Fibroblast of the aortic adventitia (primary cell): ENCODE measurements at regions not wholly inside any gene's neighbourhood (a gene's known extent, or its start where the extent isn't known, plus 50 kb on each side); places are given as distances from the start of the nearest gene placed in this dataset.

Experiments used
- DNase-seq: peaks from one replicate; pipeline ENCODE4 v3.0.0-alpha.2; 2010; ENCODE audit warnings: low read depth
- H3K4me3 ChIP-seq: 2 replicates; pipeline ENCODE4 v1.5.1; 2011; ENCODE audit warnings: low read depth, mild to moderate bottlenecking, control low read depth, low read length, moderate library complexity
- TF ChIP-seq, protein P1 (sequence below): IDR thresholded peaks from 2 replicates; pipeline ENCODE4 v1.5.1; 2011; ENCODE audit warnings: mild to moderate bottlenecking, low read length, control low read depth, inconsistent platforms; ENCODE audit not compliant: insufficient read depth

DNA sequence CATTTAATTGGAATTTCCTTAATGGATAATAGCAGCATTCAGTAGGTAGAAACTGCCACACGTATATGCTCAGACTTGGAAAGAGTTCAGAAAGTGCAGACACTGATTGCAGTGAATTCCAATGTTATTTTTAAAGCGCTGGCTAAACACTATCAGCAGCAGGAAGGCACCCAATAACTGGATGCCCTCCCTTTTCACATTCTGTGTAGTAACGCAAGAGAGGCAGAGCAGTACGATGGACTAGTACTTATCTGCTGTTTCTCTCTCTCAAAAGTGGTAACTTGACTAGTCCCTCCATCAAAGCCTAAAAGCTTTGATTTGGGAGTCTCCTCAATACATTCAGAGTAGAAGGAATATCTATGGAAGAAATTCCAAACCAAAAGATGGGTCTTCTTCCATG is 791.0 kb downstream of the TMTC2 start:
- TF ChIP-seq, protein P1, sequence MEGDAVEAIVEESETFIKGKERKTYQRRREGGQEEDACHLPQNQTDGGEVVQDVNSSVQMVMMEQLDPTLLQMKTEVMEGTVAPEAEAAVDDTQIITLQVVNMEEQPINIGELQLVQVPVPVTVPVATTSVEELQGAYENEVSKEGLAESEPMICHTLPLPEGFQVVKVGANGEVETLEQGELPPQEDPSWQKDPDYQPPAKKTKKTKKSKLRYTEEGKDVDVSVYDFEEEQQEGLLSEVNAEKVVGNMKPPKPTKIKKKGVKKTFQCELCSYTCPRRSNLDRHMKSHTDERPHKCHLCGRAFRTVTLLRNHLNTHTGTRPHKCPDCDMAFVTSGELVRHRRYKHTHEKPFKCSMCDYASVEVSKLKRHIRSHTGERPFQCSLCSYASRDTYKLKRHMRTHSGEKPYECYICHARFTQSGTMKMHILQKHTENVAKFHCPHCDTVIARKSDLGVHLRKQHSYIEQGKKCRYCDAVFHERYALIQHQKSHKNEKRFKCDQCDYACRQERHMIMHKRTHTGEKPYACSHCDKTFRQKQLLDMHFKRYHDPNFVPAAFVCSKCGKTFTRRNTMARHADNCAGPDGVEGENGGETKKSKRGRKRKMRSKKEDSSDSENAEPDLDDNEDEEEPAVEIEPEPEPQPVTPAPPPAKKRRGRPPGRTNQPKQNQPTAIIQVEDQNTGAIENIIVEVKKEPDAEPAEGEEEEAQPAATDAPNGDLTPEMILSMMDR: no peak

DNA sequence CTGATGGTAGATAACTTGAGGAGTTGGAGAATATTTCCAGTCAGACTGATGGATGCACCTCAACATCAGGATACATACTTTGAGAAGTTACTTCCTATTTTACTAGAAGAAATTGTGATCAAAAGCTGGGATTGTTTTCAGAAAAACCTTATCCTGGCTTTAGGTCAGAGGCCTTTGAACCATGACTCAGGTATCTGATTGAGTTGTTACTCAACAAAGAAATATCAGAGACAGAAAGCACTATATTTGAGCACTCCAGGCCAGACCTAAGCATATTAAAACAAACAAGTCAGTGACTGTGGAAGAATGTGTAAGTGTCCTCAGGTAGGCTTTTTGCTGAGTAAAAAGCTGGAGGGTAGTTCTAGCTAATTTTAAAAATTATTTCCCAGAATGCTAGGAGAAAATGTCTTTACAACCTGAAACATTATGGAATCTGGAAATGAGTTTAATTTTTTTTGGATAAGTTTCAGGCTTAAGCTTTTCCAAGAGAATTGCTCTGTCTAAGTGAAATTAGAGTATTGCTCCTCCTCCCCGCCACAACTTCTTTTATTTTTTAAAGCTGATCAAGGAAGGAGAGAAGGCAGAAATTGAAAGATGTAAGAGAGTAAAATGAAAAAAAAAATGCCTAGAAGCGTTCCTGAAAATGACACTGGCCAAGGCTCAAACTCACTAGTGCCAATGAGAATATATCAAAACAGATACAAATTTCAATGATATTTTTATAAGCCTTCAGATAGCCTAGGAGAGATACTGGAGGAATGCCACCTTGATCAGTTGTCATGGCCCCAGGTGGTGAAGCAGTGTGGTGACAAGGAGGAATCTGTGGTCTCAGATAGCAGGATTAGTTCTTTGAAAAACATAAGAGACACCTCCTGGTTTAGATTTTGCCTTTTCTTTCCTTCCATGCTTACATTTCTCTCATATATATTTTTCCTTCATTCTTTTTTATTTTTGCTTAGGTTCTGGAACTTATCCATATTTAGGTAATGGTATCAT is 790.3 kb downstream of the TMTC2 start:
- no peak for DNase-seq
- no peak overlapping the region for H3K4me3 ChIP-seq
- TF ChIP-seq, protein P1: no peak

More for the DNA sequence above, 791.0 kb downstream of the TMTC2 start:
- no peak for DNase-seq
- H3K4me3 ChIP-seq: no peak overlapping the region

DNA sequence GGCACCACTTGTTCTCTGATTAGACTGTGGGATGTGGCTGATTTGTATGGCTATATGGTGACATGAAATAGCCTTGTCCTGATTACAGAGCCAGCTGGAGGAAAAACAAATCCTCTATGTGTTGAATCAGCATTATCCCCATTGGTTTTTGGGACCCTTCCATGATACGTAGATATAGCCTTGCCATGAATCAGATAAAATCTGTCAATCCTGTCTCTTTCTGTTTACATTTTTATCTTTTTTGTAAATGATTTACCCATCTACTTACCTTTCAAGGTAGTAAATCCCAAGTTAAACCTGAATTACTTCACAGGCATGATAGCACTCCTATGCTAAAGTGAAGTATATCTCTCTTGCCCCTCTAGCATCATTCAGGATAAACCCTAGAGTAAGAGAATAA is 789.3 kb downstream of the TMTC2 start:
- DNase-seq: no peak
- H3K4me3 ChIP-seq: no peak overlapping the region
- TF ChIP-seq, protein P1: no peak

DNA sequence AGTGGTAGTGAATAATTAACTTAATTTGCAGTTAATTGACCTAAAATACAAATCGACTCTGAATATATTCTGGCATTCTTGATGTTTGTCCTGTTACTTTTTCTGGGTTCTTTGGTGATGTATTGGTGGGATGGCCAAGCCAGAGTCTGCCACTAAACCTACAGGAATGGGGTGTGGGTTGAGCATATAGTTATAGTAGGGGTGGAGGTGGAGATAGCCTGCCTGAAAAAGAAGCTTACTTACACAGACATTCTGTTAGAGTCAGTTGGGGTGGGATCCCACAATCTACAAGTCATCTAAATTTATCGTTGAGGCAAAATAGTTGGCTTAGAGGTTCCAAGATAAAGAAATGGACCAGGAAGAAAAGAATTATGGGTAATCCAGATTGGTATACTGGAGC is 787.7 kb downstream of the TMTC2 start:
- no peak for DNase-seq
- TF ChIP-seq, protein P1: no peak

DNA sequence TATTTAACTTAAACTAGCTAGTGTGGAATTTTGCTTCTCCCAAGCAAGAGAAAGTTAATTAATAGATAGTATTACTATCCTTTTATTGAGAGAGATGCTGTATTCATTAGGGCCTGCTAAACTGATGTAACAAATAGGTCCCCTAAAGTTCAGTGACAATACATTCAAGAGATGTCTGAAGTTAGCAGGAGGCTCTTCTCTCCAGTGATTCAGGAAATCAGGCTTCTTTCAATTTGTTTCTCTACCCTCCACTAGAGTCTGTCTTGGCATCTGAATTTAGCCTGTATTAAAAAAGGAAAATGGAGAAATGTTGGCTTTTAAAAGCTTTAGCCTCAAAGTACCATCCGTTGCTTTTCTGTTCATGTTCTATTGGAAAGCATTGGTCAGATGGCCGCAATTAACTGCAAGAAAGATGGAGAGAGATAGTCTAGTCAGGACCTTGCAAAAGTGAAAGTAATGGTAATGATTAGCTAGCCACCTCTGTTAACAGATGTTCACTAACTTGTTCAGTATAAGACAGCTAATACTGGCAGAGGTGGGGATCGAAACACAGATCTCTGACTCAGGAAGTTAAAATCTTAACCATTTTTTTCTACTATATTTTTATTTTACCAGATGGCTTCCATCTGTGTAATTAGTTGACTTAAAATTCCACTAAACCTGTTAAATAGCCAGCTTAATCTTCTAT is 786.8 kb downstream of the TMTC2 start:
- DNase-seq: no peak
- TF ChIP-seq, protein P1: no peak
- H3K4me3 ChIP-seq: no peak overlapping the region

More for the DNA sequence above, 787.7 kb downstream of the TMTC2 start:
- H3K4me3 ChIP-seq: no peak overlapping the region

DNA sequence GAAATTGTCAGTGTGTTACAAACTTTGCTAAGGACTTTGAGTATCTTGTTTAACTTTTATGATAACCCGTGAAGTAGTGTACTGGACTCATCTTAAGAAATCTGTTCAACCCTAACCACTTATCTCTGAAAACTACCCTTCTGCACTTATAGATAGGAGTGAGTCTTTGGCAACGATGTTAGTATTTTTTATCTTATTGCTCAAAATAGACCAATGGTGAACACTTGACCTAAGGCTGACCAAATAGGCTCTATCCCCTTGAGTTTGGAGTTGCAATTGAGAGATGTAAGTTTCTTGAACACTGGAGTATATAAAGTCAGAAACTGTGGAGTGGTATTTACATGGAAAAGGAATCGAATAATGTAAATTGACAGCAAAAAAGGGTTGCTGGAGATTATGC is 786.1 kb downstream of the TMTC2 start:
- no peak for DNase-seq
- TF ChIP-seq, protein P1: no peak
- no peak overlapping the region for H3K4me3 ChIP-seq
